Esophagus squamous epithelium (tissue), 4 donors: ENCODE measurements at regions not wholly inside any gene's neighbourhood (a gene's known extent, or its start where the extent isn't known, plus 50 kb on each side); places are given as distances from the start of the nearest gene placed in this dataset.

Source experiments
- POLR2A ChIP-seq, 4 donors: fragments of 450-650 bp; IDR thresholded peaks; one replicate each; pipeline ENCODE4 v1.6.1; 2017; ENCODE audit warnings: antibody characterized with exemption in 4 of 4, mild to moderate bottlenecking in 4 of 4, moderate library complexity in 3 of 4
- TF ChIP-seq, protein P1 (sequence below), 6 experiments: fragments of 450-650 bp in 4 of 6; fragments of 200-600 bp in 2 of 6; sonication (generic) in 2 of 6; IDR thresholded peaks; one replicate each; pipeline ENCODE4 v1.5.1; 2016 to 2019; ENCODE audit warnings: antibody characterized with exemption in 6 of 6, mild to moderate bottlenecking in 4 of 6, moderate library complexity in 4 of 6

DNA sequence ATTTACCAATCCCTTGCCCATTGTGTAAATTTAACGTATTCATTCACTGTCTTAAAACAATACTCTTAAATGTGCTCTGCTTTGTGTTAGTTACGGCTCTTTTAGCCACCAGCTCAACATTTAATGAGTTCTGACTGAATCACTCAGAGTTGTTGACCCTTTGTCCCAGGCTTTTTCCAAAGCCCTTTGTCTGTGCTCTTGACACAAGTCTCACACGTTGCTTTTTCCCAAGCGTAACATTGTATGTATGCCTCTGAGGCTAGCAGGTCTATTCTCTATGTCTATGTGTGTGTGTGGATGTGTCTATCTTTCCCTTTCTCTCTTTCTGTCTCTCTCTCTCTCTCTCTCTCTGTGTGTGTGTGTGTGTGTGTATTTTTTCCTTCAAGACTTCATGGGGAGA is 435.4 kb upstream of the GOLIM4 start:
- TF ChIP-seq, protein P1, sequence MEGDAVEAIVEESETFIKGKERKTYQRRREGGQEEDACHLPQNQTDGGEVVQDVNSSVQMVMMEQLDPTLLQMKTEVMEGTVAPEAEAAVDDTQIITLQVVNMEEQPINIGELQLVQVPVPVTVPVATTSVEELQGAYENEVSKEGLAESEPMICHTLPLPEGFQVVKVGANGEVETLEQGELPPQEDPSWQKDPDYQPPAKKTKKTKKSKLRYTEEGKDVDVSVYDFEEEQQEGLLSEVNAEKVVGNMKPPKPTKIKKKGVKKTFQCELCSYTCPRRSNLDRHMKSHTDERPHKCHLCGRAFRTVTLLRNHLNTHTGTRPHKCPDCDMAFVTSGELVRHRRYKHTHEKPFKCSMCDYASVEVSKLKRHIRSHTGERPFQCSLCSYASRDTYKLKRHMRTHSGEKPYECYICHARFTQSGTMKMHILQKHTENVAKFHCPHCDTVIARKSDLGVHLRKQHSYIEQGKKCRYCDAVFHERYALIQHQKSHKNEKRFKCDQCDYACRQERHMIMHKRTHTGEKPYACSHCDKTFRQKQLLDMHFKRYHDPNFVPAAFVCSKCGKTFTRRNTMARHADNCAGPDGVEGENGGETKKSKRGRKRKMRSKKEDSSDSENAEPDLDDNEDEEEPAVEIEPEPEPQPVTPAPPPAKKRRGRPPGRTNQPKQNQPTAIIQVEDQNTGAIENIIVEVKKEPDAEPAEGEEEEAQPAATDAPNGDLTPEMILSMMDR (IDR thresholded peaks at IDR 0.05): no peak
- TF ChIP-seq POLR2A (IDR thresholded peaks at IDR 0.05): no peak
